Left ventricle myocardium inferior (tissue), 1 donor: ENCODE measurements at regions not wholly inside any gene's neighbourhood (a gene's known extent, or its start where the extent isn't known, plus 50 kb on each side); places are given as distances from the start of the nearest gene placed in this dataset.

Experiments
- DNase-seq: peaks from one replicate; pipeline ENCODE4 v3.0.0-alpha.2; 2020
- H3K27ac ChIP-seq: fragments of 200-600 bp; replicated peaks from 2 replicates; pipeline ENCODE4 v1.8.0; 2021
- H3K27me3 ChIP-seq: fragments of 200-600 bp; 2 replicates; pipeline ENCODE4 v1.8.0; 2021; ENCODE audit warnings: low read depth
- H3K36me3 ChIP-seq: fragments of 200-600 bp; 2 replicates; pipeline ENCODE4 v1.8.0; 2021
- H3K4me1 ChIP-seq: fragments of 200-600 bp; 2 replicates; pipeline ENCODE4 v1.8.0; 2021
- H3K4me3 ChIP-seq: fragments of 200-600 bp; 2 replicates; pipeline ENCODE4 v1.8.0; 2021; ENCODE audit warnings: mild to moderate bottlenecking, moderate library complexity
- H3K9me3 ChIP-seq: fragments of 200-600 bp; replicated peaks from 2 replicates; pipeline ENCODE4 v1.8.0; 2021
- CTCF ChIP-seq: fragments of 200-600 bp; IDR thresholded peaks from 2 replicates; pipeline ENCODE4 v1.8.0; 2021; ENCODE audit warnings: antibody characterized with exemption, mild to moderate bottlenecking, borderline replicate concordance
- intact Hi-C: fragments of 100-400 bp; cut with micrococcal nuclease; formaldehyde crosslinking; loops from one replicate; pipeline ENCODE4 v1.11.0; 2022
- donor health status: DM: no; HTN: yes; CAD: no; lungs with severe emphysema.

- H3K36me3 ChIP-seq, result no peaks in the 10 kb centered on the region
- intact Hi-C loops, result no loop called here
Observed at GRCh38 chr2:119082821-119083400, 75.6 kb downstream of the C1QL2 start.

GRCh38 chr2:119078796-119079195 is 79.8 kb downstream of the C1QL2 start:
- Histone ChIP-seq H3K27me3 (peaks cover 32% of the 10 kb centered on the region), H3K36me3 (no peaks in the 10 kb centered on the region), H3K4me1 (no peaks in the 10 kb centered on the region), H3K9me3 (peaks cover 8% of the 10 kb centered on the region), H3K27ac (no peak overlapping the region), H3K4me3 (no peak overlapping the region)
- no peak for TF ChIP-seq CTCF
- intact Hi-C loops, result no loop called here
- no peak for DNase-seq

More at GRCh38 chr2:119082821-119083400, 75.6 kb downstream of the C1QL2 start:
- no peak for DNase-seq
- Histone ChIP-seq H3K27ac (no peak overlapping the region), H3K9me3 (peaks cover 8% of the 10 kb centered on the region), H3K4me3 (no peak overlapping the region), H3K4me1 (no peaks in the 10 kb centered on the region), H3K27me3 (peaks cover 4% of the 10 kb centered on the region)
- TF ChIP-seq CTCF, result no peak

GRCh38 chr2:119076713-119077112 is 81.8 kb downstream of the C1QL2 start:
- no peak for TF ChIP-seq CTCF
- Histone ChIP-seq H3K9me3 (peaks cover 7% of the 10 kb centered on the region), H3K4me1 (no peaks in the 10 kb centered on the region), H3K27me3 (peaks cover 43% of the 10 kb centered on the region), H3K27ac (no peak overlapping the region), H3K4me3 (no peak overlapping the region), H3K36me3 (no peaks in the 10 kb centered on the region)
- DNase-seq, result no peak
- intact Hi-C loops, result no loop called here

GRCh38 chr2:119073213-119073612 is 85.3 kb downstream of the C1QL2 start:
- H3K27ac ChIP-seq, result no peak overlapping the region
- no peak for DNase-seq
- no peak for TF ChIP-seq CTCF
- H3K9me3 ChIP-seq, result no peaks in the 10 kb centered on the region
- no peak overlapping the region for H3K4me3 ChIP-seq
- peaks cover 41% of the 10 kb centered on the region for H3K27me3 ChIP-seq
- intact Hi-C loops, result no loop called here
- H3K4me1 ChIP-seq, result no peaks in the 10 kb centered on the region
- H3K36me3 ChIP-seq, result no peaks in the 10 kb centered on the region

- Histone ChIP-seq H3K4me3 (no peak overlapping the region), H3K9me3 (no peaks in the 10 kb centered on the region), H3K27me3 (peaks cover 50% of the 10 kb centered on the region), H3K36me3 (no peaks in the 10 kb centered on the region), H3K4me1 (no peaks in the 10 kb centered on the region), H3K27ac (no peak overlapping the region)
- intact Hi-C loops, result no loop called here
- TF ChIP-seq CTCF, result no peak
- no peak for DNase-seq
Observed at GRCh38 chr2:119071476-119071875, 87.1 kb downstream of the C1QL2 start.

- Histone ChIP-seq H3K36me3 (no peaks in the 10 kb centered on the region), H3K4me3 (no peak overlapping the region), H3K4me1 (no peaks in the 10 kb centered on the region), H3K27ac (no peak overlapping the region), H3K27me3 (peaks cover 38% of the 10 kb centered on the region), H3K9me3 (no peaks in the 10 kb centered on the region)
- no peak for TF ChIP-seq CTCF
- intact Hi-C loops, result no loop called here
- DNase-seq, result no peak
Observed at GRCh38 chr2:119069781-119070180, 88.8 kb downstream of the C1QL2 start.
